ENCODE measurements at regions not wholly inside any gene's neighbourhood (a gene's known extent, or its start where the extent isn't known, plus 50 kb on each side); places are given as distances from the start of the nearest gene placed in this dataset.

GRCh38 chr2:173749315-173749714 lies 215.9 kb downstream of the SP3 start:
- no peaks in the 10 kb centered on the region for H3K36me3 ChIP-seq
- no peak for TF ChIP-seq CTCF (IDR thresholded peaks at IDR 0.05)
- H3K4me3 ChIP-seq (ENCODE audit: low read depth in 1 of 2, low read length in 1 of 2): no peak overlapping the region
- H3K27me3 ChIP-seq: peaks cover 55% of the 10 kb centered on the region
- H3K27ac ChIP-seq: no peak overlapping the region
- H3K4me1 ChIP-seq (ENCODE audit: control insufficient read depth in 1 of 2, insufficient read depth in 1 of 2, low read depth in 1 of 2, low read length in 1 of 2): no peaks in the 10 kb centered on the region
- H3K9me3 ChIP-seq: no peaks in the 10 kb centered on the region

- H3K9me3 ChIP-seq: no peaks in the 10 kb centered on the region
- H3K27ac ChIP-seq: no peak overlapping the region
- no peaks in the 10 kb centered on the region for H3K4me1 ChIP-seq (ENCODE audit: control insufficient read depth in 1 of 2, insufficient read depth in 1 of 2, low read depth in 1 of 2, low read length in 1 of 2)
- H3K36me3 ChIP-seq: no peaks in the 10 kb centered on the region
- no peak for TF ChIP-seq CTCF (IDR thresholded peaks at IDR 0.05)
- H3K4me3 ChIP-seq (ENCODE audit: low read depth in 1 of 2, low read length in 1 of 2): no peak overlapping the region
- H3K27me3 ChIP-seq: peaks cover 55% of the 10 kb centered on the region
These were observed 214.8 kb downstream of the SP3 start for GRCh38 chr2:173750353-173750801.

GRCh38 chr2:173750831-173751230 lies 214.3 kb downstream of the SP3 start:
- Histone ChIP-seq H3K9me3 (no peaks in the 10 kb centered on the region), H3K27ac (no peak overlapping the region), H3K36me3 (no peaks in the 10 kb centered on the region), H3K4me1 (ENCODE audit: control insufficient read depth in 1 of 2, insufficient read depth in 1 of 2, low read depth in 1 of 2, low read length in 1 of 2) (peaks cover 0 to 1% of the 10 kb centered on the region in 2 experiments), H3K27me3 (peaks cover 55% of the 10 kb centered on the region), H3K4me3 (ENCODE audit: low read depth in 1 of 2, low read length in 1 of 2) (no peak overlapping the region)
- no peak for TF ChIP-seq CTCF (IDR thresholded peaks at IDR 0.05)

- H3K4me1 ChIP-seq (ENCODE audit: control insufficient read depth in 1 of 2, insufficient read depth in 1 of 2, low read depth in 1 of 2, low read length in 1 of 2): peaks cover 0 to 3% of the 10 kb centered on the region in 2 experiments
- H3K27ac ChIP-seq: no peak overlapping the region
- H3K4me3 ChIP-seq (ENCODE audit: low read depth in 1 of 2, low read length in 1 of 2): no peak overlapping the region
- no peak for TF ChIP-seq CTCF (IDR thresholded peaks at IDR 0.05)
- no peaks in the 10 kb centered on the region for H3K36me3 ChIP-seq
- no peaks in the 10 kb centered on the region for H3K9me3 ChIP-seq
- H3K27me3 ChIP-seq: peaks cover 55% of the 10 kb centered on the region
These were observed 213.8 kb downstream of the SP3 start for GRCh38 chr2:173751245-173751975.

GRCh38 chr2:173752152-173752551 lies 213.0 kb downstream of the SP3 start:
- Histone ChIP-seq H3K27ac (no peak overlapping the region), H3K9me3 (no peaks in the 10 kb centered on the region), H3K4me3 (ENCODE audit: low read depth in 1 of 2, low read length in 1 of 2) (no peak overlapping the region), H3K27me3 (peaks cover 52% of the 10 kb centered on the region), H3K36me3 (no peaks in the 10 kb centered on the region), H3K4me1 (ENCODE audit: control insufficient read depth in 1 of 2, insufficient read depth in 1 of 2, low read depth in 1 of 2, low read length in 1 of 2) (peaks cover 0 to 3% of the 10 kb centered on the region in 2 experiments)
- no peak for TF ChIP-seq CTCF (IDR thresholded peaks at IDR 0.05)
